Fibroblast of lung (primary cell): ENCODE measurements at regions not wholly inside any gene's neighbourhood (a gene's known extent, or its start where the extent isn't known, plus 50 kb on each side); places are given as distances from the start of the nearest gene placed in this dataset.
A peak's percentile ranks its signal among the peaks of the same experiment; 100 is the strongest.

Source experiments
- DNase-seq, 2 donors: peaks; one replicate each; pipeline versions ENCODE4 v3.0.0 to v3.0.0-alpha.2; 2010; ENCODE audit warnings: low read depth in 2 of 2
- H2AFZ ChIP-seq: 2 replicates; pipeline ENCODE4 v1.5.1; 2012; ENCODE audit warnings: low read length, control low read depth, inconsistent platforms
- H3K27ac ChIP-seq: 2 replicates; pipeline ENCODE4 v1.5.1; 2011; ENCODE audit warnings: low read length, control low read depth; ENCODE audit not compliant: insufficient read depth
- H3K27me3 ChIP-seq: 2 replicates; pipeline ENCODE4 v1.5.1; 2011; ENCODE audit warnings: mild to moderate bottlenecking, low read length; ENCODE audit not compliant: control insufficient read depth, insufficient read depth
- H3K36me3 ChIP-seq: 2 replicates; pipeline ENCODE4 v1.5.1; 2011; ENCODE audit warnings: low read length; ENCODE audit not compliant: control insufficient read depth, insufficient read depth
- H3K4me1 ChIP-seq: 2 replicates; pipeline ENCODE4 v1.5.1; 2011; ENCODE audit warnings: low read length; ENCODE audit not compliant: control insufficient read depth, insufficient read depth; ENCODE audit errors: extremely low read depth
- H3K4me2 ChIP-seq: 2 replicates; pipeline ENCODE4 v1.5.1; 2011; ENCODE audit warnings: low read length, control low read depth; ENCODE audit not compliant: insufficient read depth; ENCODE audit errors: extremely low read depth
- H3K4me3 ChIP-seq, 4 experiments: fragments of 200-600 bp in 1 of 4; sonication (generic) in 1 of 4; replicated peaks in 1 of 4; 2 replicates each; pipeline ENCODE4 v1.5.1; 2011 to 2016; ENCODE audit warnings: low read length in 4 of 4, low read depth in 3 of 4, mild to moderate bottlenecking in 3 of 4, control low read depth in 2 of 4, inconsistent platforms in 1 of 4, mixed read lengths in 1 of 4; ENCODE audit not compliant: insufficient read depth in 1 of 4; ENCODE audit errors: control extremely low read depth in 1 of 4
- H3K79me2 ChIP-seq: 2 replicates; pipeline ENCODE4 v1.5.1; 2012; ENCODE audit warnings: mild to moderate bottlenecking, low read length, inconsistent platforms; ENCODE audit not compliant: control insufficient read depth, insufficient read depth
- H3K9ac ChIP-seq: 2 replicates; pipeline ENCODE4 v1.5.1; 2011; ENCODE audit warnings: mild to moderate bottlenecking, low read length, control low read depth; ENCODE audit not compliant: insufficient read depth
- H3K9me3 ChIP-seq: 2 replicates; pipeline ENCODE4 v1.5.1; 2012; ENCODE audit warnings: low read depth, low read length; ENCODE audit not compliant: control insufficient read depth, insufficient read depth
- H4K20me1 ChIP-seq: 2 replicates; pipeline ENCODE4 v1.5.1; 2011; ENCODE audit warnings: low read length; ENCODE audit not compliant: control insufficient read depth, insufficient read depth; ENCODE audit errors: extremely low read depth
- CTCF ChIP-seq, 2 donors: IDR thresholded peaks in 1 of 2; conservative IDR thresholded peaks in 1 of 2; 1 replicate in 1 of 2; 2 replicates in 1 of 2; pipeline ENCODE4 v1.5.1; 2011 to 2012; ENCODE audit warnings: low read length in 2 of 2, control low read depth in 1 of 2, inconsistent platforms in 1 of 2, low read depth in 1 of 2, mild to moderate bottlenecking in 1 of 2
- EZH2 ChIP-seq: IDR thresholded peaks from 2 replicates; pipeline ENCODE4 v1.5.1; 2012; ENCODE audit warnings: low read length, control low read depth, mild to moderate bottlenecking; ENCODE audit errors: missing control alignments

GRCh38 chr5:20276959-20277263 is 288.9 kb upstream of the CDH18 start:
- no peak for TF ChIP-seq EZH2
- TF ChIP-seq CTCF (conservative IDR thresholded peaks at IDR 0.05 in 1 of 2, IDR thresholded peaks at IDR 0.05 in 1 of 2; ENCODE audit: low read depth in 1 of 2, low read length in 2 of 2): no peak
- no peaks in the 10 kb centered on the region for H3K36me3 ChIP-seq
- H3K4me2 ChIP-seq: no peak overlapping the region
- no peaks in the 10 kb centered on the region for H3K27me3 ChIP-seq
- no peaks in the 10 kb centered on the region for H3K79me2 ChIP-seq
- no peak overlapping the region for H3K27ac ChIP-seq
- no peak for DNase-seq
- H3K9me3 ChIP-seq: no peaks in the 10 kb centered on the region
- H2AFZ ChIP-seq: no peak overlapping the region
- no peaks in the 10 kb centered on the region for H3K4me1 ChIP-seq
- H4K20me1 ChIP-seq: no peaks in the 10 kb centered on the region
- H3K4me3 ChIP-seq: no peak overlapping the region
- H3K9ac ChIP-seq: no peak overlapping the region

GRCh38 chr5:20276061-20276958 is 288.3 kb upstream of the CDH18 start:
- no peaks in the 10 kb centered on the region for H3K36me3 ChIP-seq
- no peak overlapping the region for H3K27ac ChIP-seq
- H3K4me1 ChIP-seq: no peaks in the 10 kb centered on the region
- no peaks in the 10 kb centered on the region for H3K27me3 ChIP-seq
- H4K20me1 ChIP-seq: no peaks in the 10 kb centered on the region
- H3K4me2 ChIP-seq: no peak overlapping the region
- H3K9me3 ChIP-seq: no peaks in the 10 kb centered on the region
- peak; percentile 81 to 96 for DNase-seq
- no peak overlapping the region for H3K4me3 ChIP-seq
- no peaks in the 10 kb centered on the region for H3K79me2 ChIP-seq
- TF ChIP-seq CTCF (conservative IDR thresholded peaks at IDR 0.05 in 1 of 2, IDR thresholded peaks at IDR 0.05 in 1 of 2; ENCODE audit: low read depth in 1 of 2, low read length in 2 of 2) (no peak), EZH2 (no peak)
- H2AFZ ChIP-seq: no peak overlapping the region
- no peak overlapping the region for H3K9ac ChIP-seq

GRCh38 chr5:20266066-20266465 is 278.1 kb upstream of the CDH18 start:
- no peak for TF ChIP-seq EZH2
- TF ChIP-seq CTCF (conservative IDR thresholded peaks at IDR 0.05 in 1 of 2, IDR thresholded peaks at IDR 0.05 in 1 of 2; ENCODE audit: low read depth in 1 of 2, low read length in 2 of 2): no peak
- H3K79me2 ChIP-seq: no peaks in the 10 kb centered on the region
- no peaks in the 10 kb centered on the region for H3K36me3 ChIP-seq
- H3K9ac ChIP-seq: no peak overlapping the region
- no peak overlapping the region for H3K4me2 ChIP-seq
- H3K9me3 ChIP-seq: no peaks in the 10 kb centered on the region
- H4K20me1 ChIP-seq: no peaks in the 10 kb centered on the region
- H3K4me1 ChIP-seq: no peaks in the 10 kb centered on the region
- no peak overlapping the region for H2AFZ ChIP-seq
- DNase-seq: peak in 1 of 2 donors; percentile 60
- H3K4me3 ChIP-seq: no peak overlapping the region
- no peak overlapping the region for H3K27ac ChIP-seq
- H3K27me3 ChIP-seq: no peaks in the 10 kb centered on the region
